AG10803 (cell line): ENCODE measurements at regions not wholly inside any gene's neighbourhood (a gene's known extent, or its start where the extent isn't known, plus 50 kb on each side); places are given as distances from the start of the nearest gene placed in this dataset.

Source experiments
- DNase-seq: peaks from one replicate; pipeline ENCODE4 v3.0.0; 2010; ENCODE audit warnings: low read depth
- H3K4me3 ChIP-seq: 2 replicates; pipeline ENCODE4 v1.5.1; 2011; ENCODE audit warnings: mild to moderate bottlenecking, low read length, control low read depth
- TF ChIP-seq, protein P1 (sequence below): conservative IDR thresholded peaks from 2 replicates; pipeline ENCODE4 v1.5.1; 2011; ENCODE audit warnings: mild to moderate bottlenecking, low read length, control low read depth, inconsistent platforms

- peak; percentile 34 for DNase-seq
- no peak overlapping the region for H3K4me3 ChIP-seq
- TF ChIP-seq, protein P1, sequence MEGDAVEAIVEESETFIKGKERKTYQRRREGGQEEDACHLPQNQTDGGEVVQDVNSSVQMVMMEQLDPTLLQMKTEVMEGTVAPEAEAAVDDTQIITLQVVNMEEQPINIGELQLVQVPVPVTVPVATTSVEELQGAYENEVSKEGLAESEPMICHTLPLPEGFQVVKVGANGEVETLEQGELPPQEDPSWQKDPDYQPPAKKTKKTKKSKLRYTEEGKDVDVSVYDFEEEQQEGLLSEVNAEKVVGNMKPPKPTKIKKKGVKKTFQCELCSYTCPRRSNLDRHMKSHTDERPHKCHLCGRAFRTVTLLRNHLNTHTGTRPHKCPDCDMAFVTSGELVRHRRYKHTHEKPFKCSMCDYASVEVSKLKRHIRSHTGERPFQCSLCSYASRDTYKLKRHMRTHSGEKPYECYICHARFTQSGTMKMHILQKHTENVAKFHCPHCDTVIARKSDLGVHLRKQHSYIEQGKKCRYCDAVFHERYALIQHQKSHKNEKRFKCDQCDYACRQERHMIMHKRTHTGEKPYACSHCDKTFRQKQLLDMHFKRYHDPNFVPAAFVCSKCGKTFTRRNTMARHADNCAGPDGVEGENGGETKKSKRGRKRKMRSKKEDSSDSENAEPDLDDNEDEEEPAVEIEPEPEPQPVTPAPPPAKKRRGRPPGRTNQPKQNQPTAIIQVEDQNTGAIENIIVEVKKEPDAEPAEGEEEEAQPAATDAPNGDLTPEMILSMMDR: no peak
Observed at GRCh38 chr7:69433081-69433480, 165.2 kb upstream of the AUTS2 start.

DNA sequence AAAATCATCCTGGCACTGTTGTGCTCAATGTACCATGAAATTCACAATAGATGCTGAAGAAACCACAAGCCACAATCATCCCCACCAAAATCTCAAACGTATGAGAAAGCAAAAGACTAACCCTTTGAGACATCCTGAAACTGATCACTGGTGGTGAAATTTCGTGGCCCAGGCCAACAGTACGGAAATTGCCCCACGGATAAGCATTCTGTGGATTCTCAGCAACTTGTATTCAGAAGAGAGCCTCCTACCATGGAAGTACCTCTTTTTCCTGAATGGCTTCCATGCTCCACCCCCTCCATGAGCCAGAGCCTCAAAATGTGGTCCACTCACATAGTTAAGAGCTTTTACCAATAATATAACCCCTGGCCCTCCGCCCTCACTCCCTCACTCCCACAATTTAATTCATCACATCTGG is 163.9 kb upstream of the AUTS2 start:
- H3K4me3 ChIP-seq: no peak overlapping the region
- TF ChIP-seq, protein P1: no peak
- DNase-seq: peak; percentile 98

DNA sequence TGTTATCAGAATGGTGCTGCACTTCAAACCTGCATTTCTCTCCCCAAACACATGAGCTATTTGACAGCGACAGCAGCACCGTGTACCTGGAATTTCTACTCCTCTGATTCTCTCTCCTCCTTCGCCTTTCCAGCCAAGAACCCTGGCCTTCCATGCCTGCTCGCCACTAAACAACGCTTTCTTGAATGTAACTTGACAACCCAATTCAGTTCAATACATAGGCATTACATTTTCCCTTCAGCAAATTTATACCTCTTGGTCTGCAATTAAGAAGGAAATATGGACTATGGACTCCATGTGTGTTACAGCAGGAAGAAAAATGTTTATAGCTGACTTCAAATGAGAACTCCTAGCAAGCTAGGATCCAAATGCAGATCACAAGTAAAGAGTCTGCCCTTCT is 162.6 kb upstream of the AUTS2 start:
- TF ChIP-seq, protein P1: no peak
- H3K4me3 ChIP-seq: no peak overlapping the region

DNA sequence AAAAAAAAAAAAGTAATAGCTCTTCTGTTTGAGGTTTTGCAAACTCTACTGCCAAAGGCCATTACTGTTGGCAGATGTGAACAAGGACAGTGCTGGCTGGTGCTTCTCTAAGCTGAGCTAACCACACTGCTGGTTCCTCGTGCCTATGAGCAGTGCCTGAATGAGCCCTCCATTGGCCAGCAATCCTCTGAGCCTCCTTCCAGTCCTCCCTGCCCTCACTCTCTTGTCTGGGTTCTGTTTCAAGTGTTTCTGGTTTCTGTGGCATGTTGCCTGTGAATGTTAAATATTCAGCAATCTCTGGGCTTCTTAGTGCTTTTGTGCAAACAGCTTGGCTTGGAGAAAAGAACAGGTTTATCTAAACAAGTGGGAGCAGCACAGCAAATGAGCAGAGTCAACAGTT is 161.3 kb upstream of the AUTS2 start:
- TF ChIP-seq, protein P1: no peak
- H3K4me3 ChIP-seq: no peak overlapping the region

More for the DNA sequence above, 162.6 kb upstream of the AUTS2 start:
- DNase-seq: no peak

GRCh38 chr7:69438584-69439412 is 159.5 kb upstream of the AUTS2 start:
- peak; percentile 74 for DNase-seq
- no peak overlapping the region for H3K4me3 ChIP-seq
- TF ChIP-seq, protein P1: no peak

More for the DNA sequence above, 161.3 kb upstream of the AUTS2 start:
- DNase-seq: peak; percentile 89

DNA sequence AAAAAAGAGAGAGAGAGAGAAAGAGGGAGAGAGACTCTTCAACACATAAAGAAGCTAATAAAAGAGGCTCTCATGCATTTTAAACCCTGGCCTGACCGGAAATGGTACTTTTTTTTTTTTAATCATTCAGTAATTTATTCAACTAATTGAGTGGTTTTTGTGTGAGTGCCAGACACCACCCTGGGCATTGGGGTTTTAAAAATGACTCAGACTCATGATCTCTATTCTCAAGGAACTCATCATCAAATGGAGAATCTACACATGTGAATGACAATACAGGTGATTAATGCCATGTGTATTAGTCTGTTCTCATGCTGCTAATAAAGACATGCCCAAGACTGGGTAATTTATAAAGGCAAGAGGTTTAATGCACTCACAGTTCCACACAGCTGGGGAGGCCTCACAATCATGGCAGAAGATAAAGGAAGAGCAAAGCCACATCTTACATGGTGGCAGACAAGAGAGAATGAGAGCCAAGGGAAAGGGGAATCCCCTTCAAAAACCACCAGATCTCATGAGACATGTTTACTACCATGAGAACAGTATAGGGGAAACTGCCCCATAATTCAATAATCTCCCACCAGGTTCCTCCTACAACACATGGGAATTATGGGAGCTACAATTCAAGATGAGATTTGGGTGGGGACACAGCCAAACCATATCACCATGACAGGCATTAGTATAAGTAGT is 158.5 kb upstream of the AUTS2 start:
- DNase-seq: no peak
- TF ChIP-seq, protein P1: no peak
- no peak overlapping the region for H3K4me3 ChIP-seq
